ENCODE measurements at regions not wholly inside any gene's neighbourhood (a gene's known extent, or its start where the extent isn't known, plus 50 kb on each side); places are given as distances from the start of the nearest gene placed in this dataset.

- DNase-seq (ENCODE audit: low read depth), result no peak
Observed at GRCh38 chr20:57918551-57918950, 208.7 kb upstream of the PMEPA1 start.

GRCh38 chr20:57914205-57914604 is 204.4 kb upstream of the PMEPA1 start:
- DNase-seq (ENCODE audit: low read depth), result no peak

GRCh38 chr20:57913156-57913930 is 203.5 kb upstream of the PMEPA1 start:
- no peak for DNase-seq (ENCODE audit: low read depth)

GRCh38 chr20:57912227-57912582 is 202.4 kb upstream of the PMEPA1 start:
- no peak for DNase-seq (ENCODE audit: low read depth)

- DNase-seq (ENCODE audit: low read depth), result no peak
Observed at GRCh38 chr20:57911512-57912226, 201.9 kb upstream of the PMEPA1 start.

- DNase-seq (ENCODE audit: low read depth), result no peak
Observed at GRCh38 chr20:57910716-57911115, 200.9 kb upstream of the PMEPA1 start.

GRCh38 chr20:57909763-57910331 is 200.0 kb upstream of the PMEPA1 start:
- no peak for DNase-seq (ENCODE audit: low read depth)

GRCh38 chr20:57908704-57909630 is 199.2 kb upstream of the PMEPA1 start:
- no peak for DNase-seq (ENCODE audit: low read depth)

- no peak for DNase-seq (ENCODE audit: low read depth)
Observed at GRCh38 chr20:57908226-57908625, 198.4 kb upstream of the PMEPA1 start.

GRCh38 chr20:57907131-57908000 is 197.6 kb upstream of the PMEPA1 start:
- no peak for DNase-seq (ENCODE audit: low read depth)

GRCh38 chr20:57905448-57905847 is 195.6 kb upstream of the PMEPA1 start:
- DNase-seq (ENCODE audit: low read depth), result no peak

- no peak for DNase-seq (ENCODE audit: low read depth)
Observed at GRCh38 chr20:57904314-57905105, 194.7 kb upstream of the PMEPA1 start.

GRCh38 chr20:57902473-57902872 is 192.7 kb upstream of the PMEPA1 start:
- no peak for DNase-seq (ENCODE audit: low read depth)

GRCh38 chr20:57901526-57901925 is 191.7 kb upstream of the PMEPA1 start:
- DNase-seq (ENCODE audit: low read depth), result no peak

GRCh38 chr20:57900226-57900905 is 190.6 kb upstream of the PMEPA1 start:
- DNase-seq (ENCODE audit: low read depth), result no peak

GRCh38 chr20:57899554-57899953 is 189.7 kb upstream of the PMEPA1 start:
- DNase-seq (ENCODE audit: low read depth), result no peak

- DNase-seq (ENCODE audit: low read depth), result no peak
Observed at GRCh38 chr20:57898332-57898731, 188.5 kb upstream of the PMEPA1 start.

GRCh38 chr20:57897891-57898290 is 188.1 kb upstream of the PMEPA1 start:
- DNase-seq (ENCODE audit: low read depth), result no peak

GRCh38 chr20:57897156-57897874 is 187.5 kb upstream of the PMEPA1 start:
- no peak for DNase-seq (ENCODE audit: low read depth)

Data from stimulated activated CD8-positive, alpha-beta memory T cell treated with anti-CD3 and anti-CD28 coated beads, Interleukin-4, amount 100 ng/mL, for 24 hours (primary cell).